GM12878 (cell line): ENCODE measurements at regions not wholly inside any gene's neighbourhood (a gene's known extent, or its start where the extent isn't known, plus 50 kb on each side); places are given as distances from the start of the nearest gene placed in this dataset.

Experiments
- ATAC-seq: fragments of 200-7000 bp; cut with Tn5 transposase; 3 replicates; pipeline ENCODE4 v1.9.1; 2020; ENCODE audit warnings: mild to moderate bottlenecking, moderate library complexity
- BruUV-seq: library from RNA; stranded (reverse); fragments of 400-500 nt; replicated peaks from 2 replicates; lab custom pipeline; 2021; lab: Mats Ljungman, UMichigan
- CTCF ChIA-PET: fragments of 300-600 bp; sonication (Branson Sonifier 250); formaldehyde crosslinking; extraction: SDS; loops from one replicate; lab custom pipeline; 2021; ENCODE audit warnings: inconsistent platforms; lab: Yijun Ruan, JAX
- POLR2A ChIA-PET: fragments of 350-600 bp; formaldehyde crosslinking; extraction: SDS; loops from one replicate; lab custom pipeline; 2021; ENCODE audit warnings: inconsistent platforms; lab: Charles Lee
- RAD21 ChIA-PET: fragments of 300-600 bp; sonication (Branson Sonifier 250); formaldehyde crosslinking; loops from one replicate; lab custom pipeline; 2023; ENCODE audit warnings: antibody characterized with exemption; ENCODE audit not compliant: unreplicated experiment; lab: Charles Lee
- SMC1A ChIA-PET: fragments of 300-600 bp; sonication (Branson Sonifier 250); formaldehyde crosslinking; loops from one replicate; lab custom pipeline; 2023; ENCODE audit not compliant: unreplicated experiment, uncharacterized antibody; lab: Charles Lee
- DNase-seq: peaks from one replicate; pipeline ENCODE4 v3.0.0-alpha.2; 2011; ENCODE audit warnings: low read depth, low spot score
- FAIRE-seq: peaks from 3 replicates; lab custom pipeline; 2011; peaks lifted over from hg19 to GRCh38; lab: Jason Lieb, UNC
- H2AFZ ChIP-seq: 2 replicates; pipeline ENCODE4 v1.6.0; 2011; ENCODE audit warnings: low read depth, low read length, control low read depth; ENCODE audit not compliant: control insufficient read depth
- H3K27ac ChIP-seq: 2 replicates; pipeline ENCODE4 v1.5.1; 2011; ENCODE audit warnings: control low read depth; ENCODE audit not compliant: control insufficient read depth, insufficient read depth
- H3K27me3 ChIP-seq, 2 experiments: replicated peaks in 1 of 2; 2 replicates each; pipeline versions ENCODE4 v1.6.0 to v1.6.1; 2011; ENCODE audit warnings: low read length in 1 of 2; ENCODE audit not compliant: control insufficient read depth in 2 of 2, insufficient read depth in 2 of 2
- H3K36me3 ChIP-seq, 2 experiments: 2 replicates each; pipeline ENCODE4 v1.5.1; 2011; ENCODE audit warnings: low read length in 1 of 2; ENCODE audit not compliant: control insufficient read depth in 2 of 2, insufficient read depth in 2 of 2
- H3K4me1 ChIP-seq: 2 replicates; pipeline ENCODE4 v1.6.1; 2011; ENCODE audit warnings: mild to moderate bottlenecking, low read length, moderate library complexity, mixed read lengths; ENCODE audit not compliant: control insufficient read depth, insufficient read depth
- H3K4me2 ChIP-seq: 2 replicates; pipeline ENCODE4 v1.6.0; 2011; ENCODE audit warnings: control low read depth; ENCODE audit not compliant: control insufficient read depth, insufficient read depth
- H3K4me3 ChIP-seq: fragments of 200-600 bp; sonication (generic); 2 replicates; pipeline ENCODE4 v1.5.1; 2016
- H3K79me2 ChIP-seq: 2 replicates; pipeline ENCODE4 v1.6.0; 2011; ENCODE audit warnings: low read length; ENCODE audit not compliant: control insufficient read depth, insufficient read depth
- H3K9ac ChIP-seq: 2 replicates; pipeline ENCODE4 v1.8.0; 2011; ENCODE audit warnings: low read length, control low read depth, mixed read lengths; ENCODE audit not compliant: control insufficient read depth, insufficient read depth
- H3K9me3 ChIP-seq: replicated peaks from 3 replicates; pipeline ENCODE4 v1.5.1; 2011; ENCODE audit warnings: mild to moderate bottlenecking, low read length; ENCODE audit not compliant: control insufficient read depth, insufficient read depth
- H4K20me1 ChIP-seq: 2 replicates; pipeline ENCODE4 v1.6.0; 2011; ENCODE audit not compliant: control insufficient read depth, insufficient read depth
- CHD1 ChIP-seq: IDR thresholded peaks from 2 replicates; pipeline ENCODE4 v1.6.1; 2012; ENCODE audit warnings: low read depth, low read length, improper control_type of control experiment
- E2F8 ChIP-seq: fragments of 450-650 bp; IDR thresholded peaks from 2 replicates; pipeline ENCODE4 v1.6.1; 2018; ENCODE audit warnings: mild to moderate bottlenecking, low read depth, moderate library complexity; ENCODE audit not compliant: partially characterized antibody
- EZH2 ChIP-seq: IDR thresholded peaks from 2 replicates; pipeline ENCODE4 v1.6.1; 2012; ENCODE audit warnings: low read depth, mild to moderate bottlenecking, control low read depth, inconsistent platforms, low read length, borderline replicate concordance; ENCODE audit not compliant: control insufficient read depth
- HSF1 ChIP-seq: fragments of 150-350 bp; IDR thresholded peaks from 2 replicates; pipeline ENCODE4 v1.6.1; 2014; ENCODE audit warnings: mild to moderate bottlenecking, low read depth, low read length
- IKZF1 ChIP-seq: fragments of 450-650 bp; conservative IDR thresholded peaks from 2 replicates; pipeline ENCODE4 v1.6.1; 2017; ENCODE audit warnings: antibody characterized with exemption, mild to moderate bottlenecking
- MLLT1 ChIP-seq: fragments of 450-650 bp; IDR thresholded peaks from 2 replicates; pipeline ENCODE4 v1.6.1; 2016; ENCODE audit warnings: mild to moderate bottlenecking
- MTA2 ChIP-seq: fragments of 450-650 bp; IDR thresholded peaks from 2 replicates; pipeline ENCODE4 v1.6.1; 2016; ENCODE audit warnings: low read depth, mild to moderate bottlenecking, moderate library complexity
- PRDM15 ChIP-seq: fragments of 450-650 bp; formaldehyde crosslinking; IDR thresholded peaks from 2 replicates; pipeline ENCODE4 v1.4.0; 2020; ENCODE audit warnings: mild to moderate bottlenecking, moderate library complexity
- SIN3A ChIP-seq: IDR thresholded peaks from 2 replicates; pipeline ENCODE4 v1.6.1; 2012; ENCODE audit warnings: low read depth, low read length, improper control_type of control experiment
- SIX5 ChIP-seq: IDR thresholded peaks from 2 replicates; pipeline ENCODE4 v1.6.1; 2011; ENCODE audit warnings: mild to moderate bottlenecking, low read depth, low read length, moderate library complexity; ENCODE audit not compliant: severe bottlenecking
- SMC3 ChIP-seq: IDR thresholded peaks from 2 replicates; pipeline ENCODE4 v1.6.1; 2011; ENCODE audit warnings: low read length, improper control_type of control experiment, borderline replicate concordance
- ZNF274 ChIP-seq: IDR thresholded peaks from one replicate; pipeline ENCODE4 v1.8.0; 2011; ENCODE audit not compliant: insufficient read length, insufficient read depth
- WGBS: methylation state at CpG from one replicate; pipeline ENCODE4 v1.1.6; 2016; ENCODE audit warnings: low lambda C conversion rate; ENCODE audit not compliant: insufficient replicate concordance, insufficient coverage; ENCODE audit errors: missing lambda C conversion rate; 5-methylcytosine and 5-hydroxymethylcytosine counted together
- in situ Hi-C: fragments of 300-500 bp; cut with MboI; formaldehyde crosslinking; loops from 9 replicates; pipeline ENCODE4 v1.14.3; 2018; ENCODE audit warnings: mixed read lengths
- intact Hi-C: fragments of 100-400 bp; cut with micrococcal nuclease; formaldehyde crosslinking; loops from one replicate; pipeline ENCODE4 v1.14.2; 2022; ENCODE audit not compliant: unreplicated experiment

GRCh38 chr14:85172290-85172689 is 357.7 kb upstream of the FLRT2 start:
- SMC1A ChIA-PET = interaction anchor here (0.6 kb wide), 1 partner anchor 41 kb away, joined by 3 read pairs; no protein-coding TSS in a partner anchor
- no TSS peak for BruUV-seq
- POLR2A ChIA-PET = no interaction called here
- Histone ChIP-seq H2AFZ (no peak overlapping the region), H3K9me3 (no peaks in the 10 kb centered on the region), H4K20me1 (no peaks in the 10 kb centered on the region), H3K36me3 (no peaks in the 10 kb centered on the region), H3K27ac (no peak overlapping the region), H3K4me1 (no peaks in the 10 kb centered on the region), H3K4me2 (no peak overlapping the region), H3K9ac (no peak overlapping the region), H3K79me2 (no peaks in the 10 kb centered on the region), H3K27me3 (no peaks in the 10 kb centered on the region), H3K4me3 (no peak overlapping the region)
- intact Hi-C loops = no loop called here
- CTCF ChIA-PET = no interaction called here
- WGBS = 0% methylated on average over 2 of the region's 2 CpGs
- RAD21 ChIA-PET = no interaction called here
- no peak for TF ChIP-seq SIN3A
- TF ChIP-seq E2F8 = no peak
- TF ChIP-seq SIX5 = no peak
- TF ChIP-seq SMC3 = no peak
- no peak for TF ChIP-seq HSF1
- TF ChIP-seq MTA2 = no peak
- no peak for TF ChIP-seq CHD1
- TF ChIP-seq IKZF1 = no peak
- no peak for TF ChIP-seq MLLT1
- TF ChIP-seq EZH2 = no peak
- TF ChIP-seq ZNF274 = no peak
- no peak for TF ChIP-seq PRDM15 (CRISPR knock-in tag)
- FAIRE-seq = no peak
- in situ Hi-C loops = no loop called here
- DNase-seq = no peak
- ATAC-seq = no peak
